SK-N-SH treated with all-trans-retinoic acid at 6 μM for 48 hours (cell line): ENCODE measurements at regions not wholly inside any gene's neighbourhood (a gene's known extent, or its start where the extent isn't known, plus 50 kb on each side); places are given as distances from the start of the nearest gene placed in this dataset.

Experiments used
- TOX ChIP-seq: fragments of 250-450 bp; sonication (Bioruptor Pico); IDR thresholded peaks from 2 replicates; pipeline ENCODE4 v1.8.0; 2021; ENCODE audit warnings: mild to moderate bottlenecking, moderate library complexity, borderline replicate concordance
- ZC3H10 ChIP-seq: fragments of 250-450 bp; sonication (Bioruptor Pico); IDR thresholded peaks from 2 replicates; pipeline ENCODE4 v1.5.1; 2021; ENCODE audit warnings: mild to moderate bottlenecking, moderate library complexity
- ZFP3 ChIP-seq: fragments of 250-450 bp; sonication (Bioruptor Pico); IDR thresholded peaks from 2 replicates; pipeline ENCODE4 v1.5.0; 2020; ENCODE audit warnings: mild to moderate bottlenecking, moderate library complexity
- ZNF70 ChIP-seq: fragments of 450-650 bp; formaldehyde crosslinking; IDR thresholded peaks from 2 replicates; pipeline ENCODE4 v1.5.0; 2020; ENCODE audit warnings: mild to moderate bottlenecking, moderate library complexity
- TF ChIP-seq, protein P1 (sequence below): fragments of 250-450 bp; sonication (Bioruptor Pico); IDR thresholded peaks from 2 replicates; pipeline ENCODE4 v1.8.0; 2020; ENCODE audit warnings: mild to moderate bottlenecking, moderate library complexity, borderline replicate concordance

DNA sequence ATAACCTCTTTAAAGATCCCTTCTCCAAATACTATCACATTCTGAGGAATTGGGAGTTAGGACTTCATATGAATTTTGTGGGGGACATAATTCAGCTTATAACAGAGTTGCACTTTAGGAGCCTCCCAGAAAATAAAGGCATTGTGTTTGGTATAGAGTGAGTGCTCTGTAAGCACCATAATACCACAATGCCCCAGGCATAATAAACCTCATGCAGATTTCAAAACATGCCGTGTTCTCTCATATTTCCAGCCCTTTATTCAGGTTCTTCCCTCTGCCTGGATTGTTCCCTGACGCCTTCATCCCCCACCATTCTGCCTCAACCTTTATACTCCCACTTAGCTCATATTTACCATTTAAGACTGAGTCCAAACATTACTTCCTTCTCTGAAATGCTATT lies 398.8 kb upstream of the FAT3 start:
- TF ChIP-seq TOX (no peak), ZNF70 (CRISPR knock-in tag) (no peak), ZC3H10 (no peak), ZFP3 (CRISPR knock-in tag) (no peak)
- TF ChIP-seq, protein P1, sequence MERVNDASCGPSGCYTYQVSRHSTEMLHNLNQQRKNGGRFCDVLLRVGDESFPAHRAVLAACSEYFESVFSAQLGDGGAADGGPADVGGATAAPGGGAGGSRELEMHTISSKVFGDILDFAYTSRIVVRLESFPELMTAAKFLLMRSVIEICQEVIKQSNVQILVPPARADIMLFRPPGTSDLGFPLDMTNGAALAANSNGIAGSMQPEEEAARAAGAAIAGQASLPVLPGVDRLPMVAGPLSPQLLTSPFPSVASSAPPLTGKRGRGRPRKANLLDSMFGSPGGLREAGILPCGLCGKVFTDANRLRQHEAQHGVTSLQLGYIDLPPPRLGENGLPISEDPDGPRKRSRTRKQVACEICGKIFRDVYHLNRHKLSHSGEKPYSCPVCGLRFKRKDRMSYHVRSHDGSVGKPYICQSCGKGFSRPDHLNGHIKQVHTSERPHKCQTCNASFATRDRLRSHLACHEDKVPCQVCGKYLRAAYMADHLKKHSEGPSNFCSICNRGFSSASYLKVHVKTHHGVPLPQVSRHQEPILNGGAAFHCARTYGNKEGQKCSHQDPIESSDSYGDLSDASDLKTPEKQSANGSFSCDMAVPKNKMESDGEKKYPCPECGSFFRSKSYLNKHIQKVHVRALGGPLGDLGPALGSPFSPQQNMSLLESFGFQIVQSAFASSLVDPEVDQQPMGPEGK (CRISPR knock-in tag), result no peak
